Stomach (tissue), 4 donors: ENCODE measurements at regions not wholly inside any gene's neighbourhood (a gene's known extent, or its start where the extent isn't known, plus 50 kb on each side); places are given as distances from the start of the nearest gene placed in this dataset.

Experiments used
- EP300 ChIP-seq: sonication (generic); formaldehyde crosslinking; IDR thresholded peaks from one replicate; pipeline ENCODE4 v1.6.1; 2017; ENCODE audit warnings: antibody characterized with exemption
- POLR2A ChIP-seq, 4 donors: fragments of 450-650 bp; IDR thresholded peaks; one replicate each; pipeline ENCODE4 v1.6.1; 2016; ENCODE audit warnings: antibody characterized with exemption in 4 of 4, control low read depth in 2 of 4, mild to moderate bottlenecking in 1 of 4, moderate library complexity in 1 of 4
- POLR2AphosphoS5 ChIP-seq, 3 donors: sonication (generic); formaldehyde crosslinking; IDR thresholded peaks; one replicate each; pipeline ENCODE4 v1.6.1; 2016; ENCODE audit warnings: antibody characterized with exemption in 3 of 3
- TF ChIP-seq, protein P1 (sequence below), 7 experiments: fragments of 450-650 bp in 4 of 7; fragments of 200-600 bp in 3 of 7; sonication (generic) in 3 of 7; IDR thresholded peaks; one replicate each; pipeline ENCODE4 v1.5.1; 2016 to 2019; ENCODE audit warnings: antibody characterized with exemption in 7 of 7, control low read depth in 2 of 7, mild to moderate bottlenecking in 1 of 7

GRCh38 chr4:13921805-13922204 lies 294.3 kb upstream of the BOD1L1 start:
- TF ChIP-seq POLR2A (IDR thresholded peaks at IDR 0.05) (no peak), POLR2AphosphoS5 (IDR thresholded peaks at IDR 0.05) (no peak), EP300 (no peak)
- TF ChIP-seq, protein P1, sequence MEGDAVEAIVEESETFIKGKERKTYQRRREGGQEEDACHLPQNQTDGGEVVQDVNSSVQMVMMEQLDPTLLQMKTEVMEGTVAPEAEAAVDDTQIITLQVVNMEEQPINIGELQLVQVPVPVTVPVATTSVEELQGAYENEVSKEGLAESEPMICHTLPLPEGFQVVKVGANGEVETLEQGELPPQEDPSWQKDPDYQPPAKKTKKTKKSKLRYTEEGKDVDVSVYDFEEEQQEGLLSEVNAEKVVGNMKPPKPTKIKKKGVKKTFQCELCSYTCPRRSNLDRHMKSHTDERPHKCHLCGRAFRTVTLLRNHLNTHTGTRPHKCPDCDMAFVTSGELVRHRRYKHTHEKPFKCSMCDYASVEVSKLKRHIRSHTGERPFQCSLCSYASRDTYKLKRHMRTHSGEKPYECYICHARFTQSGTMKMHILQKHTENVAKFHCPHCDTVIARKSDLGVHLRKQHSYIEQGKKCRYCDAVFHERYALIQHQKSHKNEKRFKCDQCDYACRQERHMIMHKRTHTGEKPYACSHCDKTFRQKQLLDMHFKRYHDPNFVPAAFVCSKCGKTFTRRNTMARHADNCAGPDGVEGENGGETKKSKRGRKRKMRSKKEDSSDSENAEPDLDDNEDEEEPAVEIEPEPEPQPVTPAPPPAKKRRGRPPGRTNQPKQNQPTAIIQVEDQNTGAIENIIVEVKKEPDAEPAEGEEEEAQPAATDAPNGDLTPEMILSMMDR (IDR thresholded peaks at IDR 0.05) = no peak
